GM12864 (cell line): ENCODE measurements at regions not wholly inside any gene's neighbourhood (a gene's known extent, or its start where the extent isn't known, plus 50 kb on each side); places are given as distances from the start of the nearest gene placed in this dataset.
"Not testable (repeated sequence)": the region's sequence is repeated elsewhere in the genome, so short reads cannot be mapped to it uniquely, and the experiment has no call there.

Source experiments
- DNase-seq: peaks from one replicate; pipeline ENCODE4 v3.0.0-alpha.2; 2011; ENCODE audit warnings: low read depth
- H3K4me3 ChIP-seq: 2 replicates; pipeline ENCODE4 v1.5.1; 2011; ENCODE audit warnings: mild to moderate bottlenecking, low read depth, low read length, control low read depth
- CTCF ChIP-seq: IDR thresholded peaks from 2 replicates; pipeline ENCODE4 v1.5.1; 2011; ENCODE audit warnings: low read depth, mild to moderate bottlenecking, moderate library complexity, low read length, control low read depth, inconsistent platforms; ENCODE audit errors: missing control alignments

DNA sequence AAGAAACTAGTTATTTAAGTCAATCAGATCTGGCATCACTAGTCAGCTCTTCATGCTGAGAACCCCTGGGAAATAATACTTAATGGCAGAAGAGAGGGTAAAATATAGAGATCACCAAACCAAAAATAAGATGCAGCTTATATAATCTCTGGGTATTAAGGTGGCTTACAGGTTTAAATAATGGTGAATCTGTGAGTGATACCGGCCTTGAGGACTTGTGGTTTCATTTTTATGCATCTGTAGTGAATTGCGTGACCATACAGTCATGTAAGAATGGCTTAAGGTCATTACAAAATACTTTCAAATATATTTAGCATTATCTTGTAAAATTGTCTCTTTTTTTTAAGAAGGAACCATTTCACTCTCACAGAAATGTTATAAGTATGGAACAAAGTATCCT, 1192.2 kb downstream of the RPIA start:
- DNase-seq, H3K4me3 ChIP-seq: not testable (repeated sequence)

- not testable (repeated sequence) for H3K4me3 ChIP-seq, DNase-seq
These were observed 1193.6 kb downstream of the RPIA start for GRCh38 chr2:89885071-89885470.

DNA sequence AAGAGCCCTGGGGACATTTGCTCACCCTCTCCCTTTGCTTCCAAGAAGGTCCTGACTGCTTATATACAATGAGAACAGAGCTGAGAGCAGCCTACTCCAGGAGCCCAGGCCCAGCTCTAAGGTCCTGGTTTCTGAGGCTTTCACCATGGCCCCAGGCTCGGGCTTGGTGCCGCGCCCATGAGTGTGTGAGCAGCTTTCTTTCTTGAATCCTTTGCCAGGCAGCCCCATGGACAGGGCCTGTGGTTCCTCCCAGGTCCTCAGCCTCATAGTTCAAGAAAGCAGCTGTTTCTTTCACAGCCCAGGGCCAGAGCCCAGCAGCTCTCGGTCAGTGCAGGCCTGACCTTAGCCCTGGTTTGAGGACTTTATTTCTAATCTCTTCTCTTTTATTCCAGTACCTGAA, 1197.2 kb downstream of the RPIA start:
- not testable (repeated sequence) for DNase-seq, H3K4me3 ChIP-seq

DNA sequence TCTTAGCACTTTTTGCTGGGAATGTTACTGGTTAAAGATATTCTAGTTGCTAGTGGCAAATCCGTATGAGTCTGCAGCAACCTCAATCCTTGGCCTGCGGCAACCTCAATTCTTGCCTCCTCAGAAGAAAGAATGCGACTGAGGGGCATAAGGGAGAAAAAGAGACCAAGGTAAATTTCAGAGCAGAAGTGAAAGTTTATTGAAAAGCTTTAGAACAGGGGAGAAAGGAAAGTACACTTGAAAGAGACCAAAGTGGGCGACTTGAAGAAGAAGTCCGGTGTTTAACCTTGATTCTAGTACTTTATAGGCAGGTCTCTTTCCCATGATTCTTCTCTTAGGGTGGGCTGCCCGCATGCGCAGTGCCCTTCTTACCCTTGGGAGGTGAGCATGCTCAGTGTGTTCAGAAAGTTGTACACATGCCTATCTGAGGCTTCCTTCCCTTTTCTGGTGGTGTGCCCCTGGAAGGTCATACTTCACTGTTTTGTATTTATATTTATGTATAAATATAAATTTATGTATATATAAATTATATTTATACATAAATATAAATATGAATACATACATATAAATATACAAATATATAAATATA, 1198.8 kb downstream of the RPIA start:
- not testable (repeated sequence) for DNase-seq, H3K4me3 ChIP-seq

- H3K4me3 ChIP-seq, DNase-seq: not testable (repeated sequence)
These were observed 1203.5 kb downstream of the RPIA start for GRCh38 chr2:89894988-89895387.

- not testable (repeated sequence) for DNase-seq, H3K4me3 ChIP-seq
These were observed 1204.2 kb downstream of the RPIA start for GRCh38 chr2:89895629-89896028.

DNA sequence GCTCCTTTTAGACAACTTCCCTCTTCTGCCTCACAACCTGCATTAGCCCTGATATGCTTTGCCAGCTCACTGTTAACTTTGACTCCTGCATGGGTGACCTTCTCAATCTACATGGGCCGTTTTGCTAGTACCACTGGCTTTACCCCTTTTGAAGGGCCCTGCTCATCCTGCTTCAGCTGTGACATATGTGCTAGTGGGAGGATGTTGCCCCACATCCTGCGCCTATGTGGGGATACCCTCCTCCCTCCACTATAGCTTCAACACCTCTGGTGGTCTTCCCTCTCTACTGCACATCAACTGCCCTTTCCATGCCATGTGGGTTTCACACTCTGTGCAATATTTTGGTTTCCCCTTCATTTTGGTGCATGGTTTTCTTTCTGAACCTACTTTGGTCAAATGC, 1235.5 kb downstream of the RPIA start:
- not testable (repeated sequence) for DNase-seq, H3K4me3 ChIP-seq

- not testable (repeated sequence) for H3K4me3 ChIP-seq, DNase-seq
These were observed 1244.0 kb downstream of the RPIA start for GRCh38 chr2:89935436-89935835.

GRCh38 chr2:89936011-89936410, 1244.5 kb downstream of the RPIA start:
- DNase-seq, H3K4me3 ChIP-seq: not testable (repeated sequence)

DNA sequence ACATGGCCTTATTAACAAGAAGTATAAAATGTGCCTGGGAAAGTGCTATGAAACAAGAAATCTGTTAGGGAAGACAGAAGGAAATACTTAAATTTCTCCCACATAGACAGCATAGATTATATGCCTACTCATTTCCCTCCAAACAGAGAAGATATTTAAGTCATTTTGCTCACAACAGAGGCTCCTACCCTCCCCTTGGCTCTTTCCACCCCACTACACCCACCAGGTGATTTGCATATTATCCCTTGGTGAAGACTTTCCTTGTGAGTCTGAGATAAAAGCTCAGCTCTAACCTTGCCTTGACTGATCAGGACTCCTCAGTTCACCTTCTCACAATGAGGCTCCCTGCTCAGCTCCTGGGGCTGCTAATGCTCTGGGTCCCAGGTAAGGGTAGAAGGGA, 1245.1 kb downstream of the RPIA start:
- not testable (repeated sequence) for DNase-seq, H3K4me3 ChIP-seq

DNA sequence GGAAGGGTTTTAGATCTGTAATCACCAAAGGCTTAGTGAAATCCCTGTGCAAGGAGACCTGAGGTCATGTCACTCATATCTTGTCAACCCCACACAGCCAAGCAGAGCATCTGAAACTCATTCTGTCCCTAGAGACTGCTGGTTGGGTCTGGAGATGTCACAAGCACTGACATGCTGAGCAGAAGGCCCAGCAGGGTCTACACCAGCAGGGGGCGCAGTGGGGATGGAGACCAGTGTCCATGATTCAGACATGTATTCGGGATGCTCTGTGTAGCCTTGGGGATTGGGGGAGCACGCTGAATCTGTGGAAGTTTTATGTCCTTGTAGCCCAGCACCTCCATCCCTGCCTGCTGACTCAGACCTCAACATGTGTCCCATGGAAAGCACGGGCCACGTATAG, 1247.3 kb downstream of the RPIA start:
- DNase-seq, H3K4me3 ChIP-seq: not testable (repeated sequence)
- peak; percentile 42 for TF ChIP-seq CTCF

DNA sequence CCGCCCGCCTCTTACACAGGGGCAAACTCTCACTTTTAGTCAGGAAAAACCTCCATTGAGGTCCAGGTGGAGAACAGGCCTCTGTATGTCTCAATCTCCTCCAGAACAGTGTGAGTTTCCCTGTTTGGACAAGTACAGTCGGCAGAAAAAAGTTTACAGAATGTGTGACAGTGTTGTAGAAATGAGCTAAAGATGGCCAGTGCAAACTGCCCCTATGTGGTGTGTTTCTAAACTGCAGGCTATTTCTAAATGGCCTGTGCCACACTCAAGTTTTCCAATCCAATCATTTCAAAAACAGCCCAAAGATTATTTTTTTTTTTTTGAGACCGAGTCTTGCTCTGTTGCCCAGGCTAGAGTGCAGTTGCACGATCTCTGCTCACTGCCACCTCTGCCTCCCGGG, 1252.8 kb downstream of the RPIA start:
- not testable (repeated sequence) for H3K4me3 ChIP-seq, DNase-seq

GRCh38 chr2:89945004-89945616, 1253.6 kb downstream of the RPIA start:
- DNase-seq, H3K4me3 ChIP-seq: not testable (repeated sequence)

DNA sequence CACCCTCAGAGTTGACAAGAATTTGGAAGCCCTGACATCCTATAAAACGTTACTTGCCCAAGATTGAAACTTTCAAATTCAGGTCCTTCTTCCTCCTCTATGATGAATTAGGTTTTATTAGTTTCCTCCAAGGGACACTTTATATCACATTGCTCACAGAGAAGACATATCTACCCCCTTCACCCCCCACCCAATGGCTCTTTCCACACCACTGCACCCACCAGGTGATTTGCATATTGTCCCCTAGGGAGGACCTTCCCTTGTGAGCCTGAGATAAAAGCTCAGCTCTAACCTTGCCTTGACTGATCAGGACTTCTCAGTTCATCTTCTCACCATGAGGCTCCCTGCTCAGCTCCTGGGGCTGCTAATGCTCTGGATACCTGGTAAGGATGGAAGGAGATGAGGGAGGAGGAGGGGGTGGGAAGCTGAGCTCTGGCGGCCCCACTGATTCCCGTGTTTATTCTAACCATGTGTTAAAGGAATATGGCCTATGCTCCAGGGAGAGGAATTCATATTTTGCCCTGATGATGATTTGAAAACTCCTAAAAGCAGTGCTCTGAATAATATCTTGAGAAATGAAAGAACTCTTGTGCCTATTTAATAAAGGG, 1255.8 kb downstream of the RPIA start:
- DNase-seq, H3K4me3 ChIP-seq: not testable (repeated sequence)

- H3K4me3 ChIP-seq, DNase-seq: not testable (repeated sequence)
These were observed 1256.6 kb downstream of the RPIA start for GRCh38 chr2:89948102-89948501.

DNA sequence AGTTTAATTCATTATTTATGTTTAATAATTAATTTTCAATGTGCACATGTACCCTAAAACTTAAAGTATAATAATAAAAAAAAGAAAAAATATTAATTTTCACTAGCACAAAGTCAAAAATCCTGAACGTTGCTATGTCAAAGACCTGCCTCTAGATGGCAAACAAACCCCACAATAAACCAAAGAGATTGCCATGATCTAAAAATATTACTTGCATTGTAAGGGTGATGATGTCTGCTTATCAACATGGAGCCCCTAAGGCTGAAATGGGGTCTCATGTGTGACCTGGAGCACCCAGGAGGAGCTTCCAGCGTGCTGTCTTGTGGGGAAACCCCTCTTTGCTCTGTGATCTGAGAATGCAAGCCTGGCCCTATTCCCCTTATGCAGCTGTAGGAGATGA, 1259.3 kb downstream of the RPIA start:
- not testable (repeated sequence) for H3K4me3 ChIP-seq, DNase-seq
